GM18499 (cell line): ENCODE measurements at regions not wholly inside any gene's neighbourhood (a gene's known extent, or its start where the extent isn't known, plus 50 kb on each side); places are given as distances from the start of the nearest gene placed in this dataset.
"Not testable (repeated sequence)": the region's sequence is repeated elsewhere in the genome, so short reads cannot be mapped to it uniquely, and the experiment has no call there.

Source experiments
- ATAC-seq: cut with Tn5 transposase; IDR thresholded peaks from one replicate; pipeline ENCODE4 v1.9.1; 2021; ENCODE audit warnings: moderate number of reproducible peaks; ENCODE audit not compliant: insufficient read depth, unreplicated experiment

DNA sequence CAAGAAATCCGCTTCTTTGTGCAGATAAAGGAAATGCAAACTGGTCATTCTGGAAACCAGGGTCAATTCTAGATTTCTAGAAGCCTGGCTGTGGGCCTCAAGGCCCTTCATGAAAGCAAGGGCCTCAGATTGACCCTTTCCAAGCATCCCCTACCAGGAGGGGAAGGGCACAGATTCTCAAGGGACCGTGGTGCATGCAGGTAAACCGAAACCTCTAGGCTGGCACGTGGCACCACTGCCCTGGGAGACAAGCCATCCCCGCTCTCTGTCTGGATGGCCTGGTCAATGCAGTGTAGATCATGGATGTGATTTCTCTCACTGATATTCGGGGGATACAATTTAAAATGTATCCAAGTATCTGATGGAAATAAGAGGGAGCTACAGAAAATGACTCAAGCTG lies 69.4 kb downstream of the TOMM20 start:
- no peak for ATAC-seq

DNA sequence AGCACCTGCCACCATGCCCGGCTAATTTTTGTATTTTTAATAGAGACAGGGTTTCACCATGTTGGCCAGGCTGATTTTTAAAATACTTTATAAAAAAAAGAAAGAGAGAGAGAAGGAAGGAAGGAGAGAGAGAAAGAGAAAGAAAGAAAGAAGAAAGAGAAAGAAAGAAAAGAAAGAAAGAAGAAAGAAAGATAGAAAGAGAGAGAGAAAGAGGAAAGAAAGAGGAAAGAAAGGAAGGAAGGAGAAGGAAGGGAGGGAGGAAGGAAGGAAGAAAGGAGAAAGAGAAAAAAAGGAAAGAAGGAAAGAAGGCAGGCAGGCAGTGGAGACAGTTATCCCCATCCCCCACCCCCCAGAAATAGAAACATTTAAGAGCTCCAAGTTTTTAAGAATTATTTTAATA lies 69.9 kb downstream of the TOMM20 start:
- no peak for ATAC-seq

DNA sequence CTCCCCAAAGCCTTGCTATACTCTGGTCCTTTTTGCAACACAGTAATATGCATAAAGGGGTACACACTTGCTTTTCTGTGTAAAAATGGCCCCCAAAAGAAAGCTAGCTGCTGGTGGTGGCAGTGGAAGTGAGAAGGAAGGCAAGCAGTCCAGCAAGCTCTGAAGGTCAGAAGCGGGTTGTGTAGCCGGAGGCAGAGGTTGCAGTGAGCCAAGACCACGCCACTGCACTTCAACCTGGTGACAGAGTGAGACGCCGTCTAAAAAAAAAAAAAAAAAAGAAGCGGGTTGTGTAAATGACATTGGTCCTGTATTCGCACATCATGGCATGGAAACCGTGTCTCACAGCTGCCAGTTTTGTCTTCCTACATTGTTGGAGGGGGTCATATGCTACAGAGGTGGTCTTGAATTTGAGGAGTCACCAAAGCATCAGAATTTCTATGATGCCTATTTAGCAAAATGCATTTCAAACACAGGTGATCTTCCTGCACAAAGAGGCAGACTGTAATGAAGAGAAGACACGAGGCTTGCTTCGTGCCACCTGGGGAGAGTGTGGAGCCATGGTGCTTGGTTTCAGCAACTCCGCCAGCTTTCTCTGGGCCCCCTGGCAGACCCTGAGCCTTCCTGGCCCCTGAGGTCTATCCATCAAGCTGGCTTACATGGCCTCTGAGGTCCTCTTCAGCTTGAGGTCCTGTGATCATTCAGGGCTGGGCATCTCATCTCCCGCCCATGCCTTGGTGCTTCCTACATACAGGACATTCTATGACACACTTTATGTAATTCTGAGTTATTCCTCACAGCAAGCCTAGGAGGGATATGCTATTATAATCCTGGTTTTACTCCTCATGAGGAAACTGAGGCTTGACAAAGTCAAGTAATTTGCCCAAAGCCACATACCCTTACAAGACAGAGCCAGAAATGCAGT lies 71.0 kb downstream of the TOMM20 start:
- ATAC-seq, result no peak

DNA sequence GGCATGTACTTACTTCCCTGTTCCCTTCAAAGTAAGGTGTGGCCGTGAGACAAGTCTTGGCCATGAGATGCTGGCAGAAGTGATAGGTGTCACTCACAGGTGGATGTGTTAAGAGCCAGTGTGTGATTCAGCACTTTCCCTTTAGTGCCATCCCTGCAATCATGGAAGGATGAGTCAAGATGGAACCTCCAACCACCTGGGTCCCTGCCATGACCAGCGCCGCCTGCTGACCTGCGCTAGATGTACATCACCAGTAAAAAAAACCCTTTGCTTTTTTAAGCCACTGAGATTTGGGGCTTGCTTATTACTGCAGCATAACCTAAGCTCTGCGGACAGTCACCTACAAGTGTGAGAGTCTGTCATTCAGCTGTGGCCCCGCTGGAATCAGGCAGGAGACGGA lies 71.7 kb downstream of the TOMM20 start:
- ATAC-seq, result no peak

DNA sequence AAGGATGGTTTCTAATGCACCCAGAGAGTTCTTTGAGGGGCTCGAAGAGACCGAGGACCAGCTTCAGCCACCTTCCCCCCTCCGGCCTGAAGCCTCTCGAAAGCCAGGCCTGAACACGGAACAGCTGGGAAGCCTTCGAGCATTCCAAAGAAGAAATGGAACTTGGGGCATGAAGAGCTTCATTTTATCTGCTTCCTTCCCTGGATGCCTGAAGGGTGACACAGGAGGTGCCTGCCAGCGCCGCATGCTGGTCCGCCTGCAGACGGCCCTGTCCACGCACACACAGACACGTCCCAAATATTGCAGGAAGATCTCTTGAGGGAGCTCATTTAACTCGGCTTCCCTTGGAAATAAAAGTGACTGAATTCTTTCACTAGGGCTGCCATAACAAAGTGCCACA lies 73.7 kb downstream of the TOMM20 start:
- no peak for ATAC-seq

DNA sequence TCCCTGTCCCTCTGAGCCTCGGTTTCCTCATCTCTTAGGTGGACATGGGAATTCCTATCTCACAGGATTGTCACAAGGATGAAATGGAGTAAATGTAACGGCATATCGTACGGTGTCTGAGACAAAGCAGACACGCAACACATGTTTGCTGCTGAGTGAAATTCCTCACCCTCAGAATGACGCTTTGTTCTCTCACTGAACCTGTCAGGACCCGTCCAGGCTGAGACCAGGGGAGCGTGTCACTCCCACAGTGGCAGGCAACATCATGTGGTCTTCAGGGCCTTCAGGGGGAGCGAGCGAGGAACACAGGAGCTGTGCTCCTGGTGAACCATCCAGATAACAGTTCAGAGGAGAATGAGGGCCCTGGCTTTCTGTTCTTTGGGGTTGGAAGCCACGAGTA lies 74.2 kb downstream of the TOMM20 start:
- ATAC-seq, result no peak

DNA sequence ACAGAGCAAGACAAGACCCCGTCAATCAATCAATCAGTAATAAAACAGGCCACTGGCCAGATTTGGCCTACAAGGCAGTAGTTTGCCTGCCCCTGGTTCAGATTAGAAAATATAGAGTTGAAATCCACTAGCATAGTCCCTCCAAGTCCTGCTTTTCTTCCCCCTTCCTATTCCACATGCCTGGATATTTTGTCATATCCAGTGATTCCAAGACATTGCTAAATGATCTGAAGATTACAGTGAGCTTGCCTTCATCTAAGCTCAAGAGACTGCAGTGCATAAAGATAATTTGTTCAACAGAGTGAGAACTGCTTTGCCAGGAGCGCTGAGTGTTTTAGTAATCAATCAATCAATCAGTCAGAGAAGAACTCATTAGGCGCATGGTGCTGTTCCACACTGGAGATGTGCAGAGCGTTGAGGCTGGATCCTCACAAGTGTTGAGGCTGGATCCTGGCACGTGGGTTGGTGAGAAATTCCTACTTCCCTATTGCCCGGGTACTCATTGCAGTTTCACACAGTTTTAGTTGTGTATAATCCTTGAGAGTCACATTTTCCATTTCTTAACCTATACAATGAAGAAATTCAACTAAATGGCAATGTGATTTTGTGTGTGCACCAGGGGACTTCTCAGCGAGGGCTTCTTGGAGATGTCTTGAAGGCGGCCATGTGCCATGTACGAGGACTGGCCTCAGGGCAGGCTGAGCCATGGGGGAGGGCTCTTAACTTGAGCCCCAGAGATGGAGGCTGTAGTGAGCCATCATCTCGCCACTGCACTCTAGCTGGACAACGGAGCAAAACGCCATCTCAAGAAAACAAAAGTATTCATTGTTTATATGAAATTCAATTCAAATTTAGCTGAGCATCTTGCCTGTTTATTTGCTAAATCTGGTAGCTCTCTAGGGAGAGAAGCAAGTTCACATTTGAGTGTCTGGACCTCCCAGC lies 76.3 kb downstream of the TOMM20 start:
- no peak for ATAC-seq

DNA sequence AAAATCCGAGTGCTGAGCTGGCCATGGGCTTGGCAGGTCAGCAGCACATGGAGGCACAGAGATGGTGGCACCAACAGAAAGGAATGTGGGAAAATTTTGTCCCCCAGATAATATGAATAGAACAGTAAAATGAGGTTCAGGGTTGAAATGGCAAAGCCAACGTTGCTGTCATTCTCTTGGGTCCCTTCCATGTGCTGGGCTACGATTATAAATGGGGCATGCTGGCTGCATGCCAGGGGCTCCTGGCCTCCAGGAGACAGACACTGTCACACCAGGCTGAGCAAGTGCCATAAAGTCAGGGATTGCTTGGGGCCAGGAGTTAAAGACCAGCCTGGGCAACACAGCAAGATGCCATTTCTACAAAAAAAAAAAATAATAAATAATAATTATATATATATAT lies 77.1 kb downstream of the TOMM20 start:
- ATAC-seq, result no peak

DNA sequence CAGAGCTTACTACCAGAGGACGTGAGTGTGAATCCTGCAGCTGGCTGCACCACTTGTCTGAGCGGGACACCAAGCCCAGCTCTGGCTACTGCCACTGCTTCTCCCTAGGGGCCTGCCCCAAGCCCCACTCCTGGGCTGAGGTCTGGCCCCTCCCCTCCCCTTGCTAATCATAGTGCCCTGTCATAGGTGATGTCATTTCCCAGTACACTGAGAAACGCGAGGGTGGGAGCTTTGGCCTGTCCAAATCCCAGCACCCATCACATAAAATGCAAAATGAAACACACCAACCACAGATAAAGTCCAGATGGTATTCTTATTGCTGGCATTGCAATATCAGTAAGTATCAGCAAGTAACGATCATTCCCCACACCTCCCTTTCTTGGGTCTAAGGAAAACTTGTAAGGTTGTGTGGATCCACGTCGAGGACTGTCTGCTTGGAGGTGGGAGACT lies 77.7 kb downstream of the TOMM20 start:
- ATAC-seq, result no peak

DNA sequence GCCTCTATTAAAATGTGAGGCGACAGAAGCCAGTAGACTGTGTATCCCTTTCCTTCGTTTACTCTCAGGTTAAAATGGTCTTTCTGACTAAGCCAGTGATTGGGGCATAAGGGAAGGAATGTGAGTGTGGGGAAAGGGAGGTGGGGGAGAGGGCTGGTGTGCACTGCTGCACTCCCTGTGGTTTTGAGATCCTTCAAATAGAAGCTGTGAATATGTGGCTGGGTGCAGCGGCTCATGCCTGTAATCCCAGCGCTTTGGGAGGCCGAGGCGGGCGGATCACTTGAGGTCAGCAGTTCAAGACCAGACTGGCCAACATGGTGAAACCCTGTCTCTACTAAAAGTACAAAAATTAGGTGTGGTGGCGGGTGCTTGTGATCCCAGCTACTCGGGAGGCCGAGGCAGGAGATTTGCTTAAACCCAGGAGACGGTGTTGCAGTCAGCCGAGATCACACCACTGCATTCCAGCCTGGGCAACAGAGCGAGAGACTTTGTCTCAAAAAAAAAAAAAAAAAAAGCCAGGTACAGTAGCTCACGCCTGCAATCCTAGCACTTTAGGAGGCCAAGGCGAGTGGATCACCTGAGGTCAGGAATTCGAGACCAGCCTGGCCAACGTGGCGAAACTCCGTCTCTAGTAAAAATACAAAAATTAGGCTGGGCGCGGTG lies 78.8 kb downstream of the TOMM20 start:
- ATAC-seq, result not testable (repeated sequence)

DNA sequence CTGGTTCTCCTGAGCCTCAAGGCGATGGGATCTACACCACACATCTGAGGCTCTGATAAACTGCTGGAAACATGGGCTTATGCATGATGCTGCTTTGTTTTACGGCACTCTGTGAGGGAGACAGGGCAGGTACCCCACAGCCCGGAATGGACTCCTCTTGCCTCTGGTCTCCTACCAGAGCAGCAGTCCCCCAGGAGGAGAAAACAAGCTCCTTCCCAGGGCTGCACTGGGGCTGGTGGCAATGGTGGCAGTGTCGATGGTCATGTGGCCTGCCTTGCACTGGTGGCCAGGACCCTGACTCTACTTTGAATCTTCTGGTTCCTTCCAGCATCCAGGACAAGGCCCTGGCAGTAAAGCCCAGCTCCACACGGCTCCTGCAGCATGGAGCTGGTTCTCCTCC lies 79.4 kb downstream of the TOMM20 start:
- ATAC-seq, result no peak

DNA sequence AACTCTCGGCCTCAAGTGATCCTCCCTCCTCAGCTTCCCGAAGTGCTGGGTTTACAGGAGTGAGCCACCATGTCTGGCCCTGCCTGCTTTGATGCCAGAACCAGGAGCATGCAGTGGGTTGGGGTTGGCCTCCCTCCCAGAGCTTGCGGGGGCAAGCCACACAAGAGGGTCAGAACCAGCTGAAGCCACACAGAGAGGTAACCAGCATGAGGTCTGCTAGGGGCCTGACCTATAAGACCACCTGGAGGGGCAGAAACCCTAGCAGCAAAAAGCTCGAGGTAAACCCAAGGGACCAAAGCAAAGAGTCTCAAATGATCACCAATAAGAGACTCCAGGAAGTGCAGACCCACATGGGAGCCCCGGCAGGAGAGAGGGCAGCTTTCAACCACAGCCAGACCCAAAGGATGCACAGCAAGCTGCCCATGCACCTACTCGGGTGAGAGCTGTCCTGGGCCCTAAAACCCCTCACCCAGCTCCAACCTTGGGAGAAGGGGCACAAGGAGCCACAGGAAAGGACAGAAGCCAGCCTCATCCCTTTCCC lies 81.2 kb downstream of the TOMM20 start:
- ATAC-seq, result no peak

DNA sequence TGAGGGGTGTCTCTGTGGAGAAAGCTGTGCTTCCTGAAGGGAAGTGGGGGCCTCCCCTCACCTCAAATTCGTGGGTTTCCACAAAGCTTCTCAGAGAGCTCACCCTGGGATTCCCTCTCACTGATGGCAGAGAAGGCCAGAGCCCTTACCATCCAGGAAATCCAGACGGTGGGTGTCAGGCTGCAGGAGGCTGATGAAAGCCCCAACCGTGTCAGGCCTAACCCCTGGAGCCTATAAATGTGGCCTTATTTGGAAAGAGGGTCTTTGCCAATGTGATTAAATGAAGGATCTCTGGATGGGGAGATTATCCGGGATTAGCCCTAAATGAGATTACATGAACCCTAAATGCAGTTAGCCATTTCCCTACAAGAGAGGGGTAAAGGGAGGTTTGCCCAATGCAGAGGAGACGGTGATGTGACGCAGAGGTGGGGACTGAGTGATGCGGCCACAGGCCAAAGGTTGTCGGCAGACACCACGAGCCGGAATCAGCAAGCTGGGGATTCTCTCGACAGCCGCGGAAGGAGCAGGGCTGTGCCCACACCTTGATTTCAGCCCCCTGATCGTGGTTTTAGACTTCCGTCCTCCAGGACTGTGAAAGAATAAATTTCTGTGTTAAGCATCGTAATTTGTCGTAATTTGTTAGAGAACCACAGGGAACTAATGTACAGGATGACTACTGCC lies 82.6 kb downstream of the TOMM20 start:
- ATAC-seq, result no peak

DNA sequence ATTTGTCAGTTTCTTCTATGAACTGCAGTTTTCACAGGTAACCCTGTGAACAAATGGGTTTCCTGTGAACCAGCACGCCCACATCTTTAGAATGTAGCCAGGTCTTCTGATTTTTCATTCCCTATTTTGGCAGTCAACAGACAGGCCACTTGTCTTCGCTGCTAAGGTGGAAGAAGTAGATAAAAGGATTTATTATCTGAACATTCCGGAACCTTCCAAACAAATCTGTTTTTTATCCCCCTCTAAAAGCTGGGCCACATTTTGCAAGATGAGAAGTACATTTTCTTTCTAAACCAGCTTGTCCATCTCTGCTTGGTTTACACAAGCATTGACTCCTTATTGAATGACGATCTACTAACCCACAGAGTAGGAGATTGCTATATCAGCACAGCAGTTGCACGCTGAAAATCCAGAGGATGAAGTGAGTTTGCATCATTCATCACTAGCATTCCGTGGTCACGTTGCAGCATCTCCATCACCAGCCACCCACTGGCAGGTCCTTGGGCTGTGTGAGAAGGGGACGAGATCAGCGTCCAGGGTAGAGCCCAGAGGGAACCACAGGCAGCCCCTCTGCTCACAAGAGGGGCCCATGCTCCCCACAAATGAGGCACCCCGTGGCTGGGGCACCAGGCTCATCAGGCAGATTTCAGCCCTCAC lies 83.5 kb downstream of the TOMM20 start:
- ATAC-seq, result no peak

DNA sequence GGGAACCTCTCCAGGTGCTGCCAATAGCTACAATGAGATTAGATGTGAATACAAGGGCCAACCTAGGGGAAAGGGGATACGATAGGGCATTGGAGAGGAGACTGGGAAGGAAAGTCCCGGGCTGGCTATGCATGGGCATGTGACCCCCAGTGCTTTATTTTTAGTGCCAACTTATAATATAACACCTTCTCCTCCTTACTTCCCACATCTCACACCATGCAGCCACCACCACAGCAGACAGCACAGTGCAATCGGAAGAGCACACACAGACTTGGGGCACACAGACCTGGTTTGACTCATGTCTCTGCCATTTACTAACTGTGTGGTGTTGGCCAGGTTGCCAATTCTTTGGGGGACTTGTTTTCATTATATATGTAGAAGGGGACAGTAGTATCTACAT lies 85.4 kb downstream of the TOMM20 start:
- no peak for ATAC-seq

DNA sequence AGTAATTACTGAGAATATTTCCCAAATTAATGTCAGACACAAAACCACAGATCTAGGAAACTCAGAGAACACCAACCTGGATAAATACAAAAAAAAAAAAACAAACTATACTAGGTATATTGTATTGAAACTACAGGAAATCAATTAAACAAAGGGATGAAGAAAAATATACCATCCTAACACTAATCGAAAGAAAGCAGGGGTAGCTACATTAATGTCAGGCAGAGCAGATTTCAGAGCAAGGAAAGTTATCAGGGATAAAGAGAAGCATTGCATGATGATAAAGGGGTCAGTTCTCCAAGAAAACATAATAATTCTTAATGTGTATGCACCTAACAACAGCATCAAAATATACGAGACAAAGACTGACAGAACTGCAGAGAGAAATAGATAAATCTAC lies 89.9 kb downstream of the TOMM20 start:
- no peak for ATAC-seq

DNA sequence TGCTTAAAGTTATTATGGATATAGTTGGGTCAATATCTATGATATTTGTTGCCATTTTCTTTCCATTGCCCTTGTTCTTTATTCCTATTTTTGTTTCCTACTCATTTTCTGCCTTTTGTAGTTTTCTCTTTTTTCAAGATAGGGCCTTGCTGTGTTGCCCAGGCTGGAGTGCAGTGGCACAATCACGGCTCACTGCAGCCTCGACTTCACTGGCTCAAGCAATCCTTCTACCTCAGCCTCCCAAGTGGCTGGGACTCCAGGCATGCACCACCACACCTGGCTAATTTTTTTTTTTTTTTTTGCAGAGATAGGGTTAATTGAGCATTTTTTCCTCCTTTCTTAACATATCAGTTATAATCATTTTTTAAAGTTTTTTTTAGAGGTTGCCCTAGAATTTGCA lies 92.7 kb downstream of the TOMM20 start:
- ATAC-seq, result no peak

DNA sequence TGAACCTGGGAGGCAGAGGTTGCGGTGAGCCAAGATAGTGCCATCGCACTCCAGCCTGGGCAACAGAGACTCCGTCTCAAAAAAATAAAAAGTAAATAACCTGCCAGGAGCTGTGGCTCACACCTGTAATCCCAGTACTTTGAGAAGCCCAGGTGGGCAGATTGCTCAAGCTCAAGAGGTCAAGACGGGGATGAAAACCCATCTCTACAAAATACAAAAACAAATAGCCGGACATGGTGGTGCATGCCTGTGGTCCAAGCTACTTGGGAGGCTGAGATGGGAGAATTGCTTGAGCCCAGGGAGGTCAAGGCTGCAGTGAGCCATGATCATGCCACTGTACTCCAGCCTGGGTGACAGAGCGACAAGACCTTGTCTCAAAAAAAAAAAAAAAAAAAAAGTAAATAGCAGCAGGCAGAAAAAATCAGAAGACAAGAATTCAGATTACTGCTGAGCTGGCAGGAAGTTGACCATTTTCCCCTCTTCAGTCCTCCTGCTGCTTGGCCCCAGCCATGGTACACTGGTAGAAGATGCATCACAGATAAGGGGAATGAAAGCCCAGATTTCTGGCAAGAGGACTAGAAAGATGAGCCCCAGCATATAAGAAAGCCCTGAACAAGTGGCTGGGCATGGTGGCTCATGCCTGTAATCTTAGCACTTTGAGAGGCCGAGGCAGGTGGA lies 97.6 kb downstream of the TOMM20 start:
- ATAC-seq, result no peak

DNA sequence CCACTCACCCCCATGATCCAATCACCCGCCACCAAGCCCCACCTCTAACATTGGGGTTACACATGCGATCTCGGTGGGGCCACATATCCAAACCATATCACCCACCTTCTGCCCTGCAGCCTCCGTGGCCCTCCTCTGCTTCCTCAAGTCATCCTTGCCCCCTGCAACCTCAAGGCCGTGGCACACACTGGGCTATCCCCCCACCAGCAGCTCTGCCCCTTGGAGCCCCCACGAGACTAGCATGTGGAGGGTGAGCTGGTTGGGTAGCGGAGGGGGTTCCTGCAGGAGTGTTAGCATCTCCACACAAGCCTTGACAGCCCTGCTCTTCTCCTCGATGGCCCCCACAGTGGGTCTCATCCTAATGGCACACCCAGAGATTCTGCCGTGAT lies 100.8 kb downstream of the TOMM20 start:
- no peak for ATAC-seq
